GM12878 (cell line): ENCODE measurements at regions not wholly inside any gene's neighbourhood (a gene's known extent, or its start where the extent isn't known, plus 50 kb on each side); places are given as distances from the start of the nearest gene placed in this dataset.

Experiments
- BHLHE40 ChIP-seq, 2 experiments: fragments of 450-650 bp in 1 of 2; IDR thresholded peaks; 2 replicates each; pipeline ENCODE4 v1.6.1; 2011 to 2017; ENCODE audit warnings: low read depth in 2 of 2, borderline replicate concordance in 1 of 2, improper control_type of control experiment in 1 of 2, low read length in 1 of 2, mild to moderate bottlenecking in 1 of 2
- BMI1 ChIP-seq: fragments of 450-650 bp; IDR thresholded peaks from 2 replicates; pipeline ENCODE4 v1.6.1; 2016; ENCODE audit warnings: mild to moderate bottlenecking, moderate library complexity, borderline replicate concordance
- CHD4 ChIP-seq: fragments of 200-600 bp; sonication (generic); IDR thresholded peaks from 2 replicates; pipeline ENCODE4 v1.6.1; 2016; ENCODE audit warnings: mild to moderate bottlenecking
- CREB1 ChIP-seq: IDR thresholded peaks from 2 replicates; pipeline ENCODE4 v1.6.1; 2012; ENCODE audit warnings: low read depth, mild to moderate bottlenecking, inconsistent platforms
- E2F8 ChIP-seq: fragments of 450-650 bp; IDR thresholded peaks from 2 replicates; pipeline ENCODE4 v1.6.1; 2018; ENCODE audit warnings: mild to moderate bottlenecking, low read depth, moderate library complexity; ENCODE audit not compliant: partially characterized antibody
- ESRRA ChIP-seq: IDR thresholded peaks from 2 replicates; pipeline ENCODE4 v1.6.1; 2012; ENCODE audit warnings: mild to moderate bottlenecking, low read length, improper control_type of control experiment
- EZH2 ChIP-seq: IDR thresholded peaks from 2 replicates; pipeline ENCODE4 v1.6.1; 2012; ENCODE audit warnings: low read depth, mild to moderate bottlenecking, control low read depth, inconsistent platforms, low read length, borderline replicate concordance; ENCODE audit not compliant: control insufficient read depth
- GATAD2B ChIP-seq: fragments of 450-650 bp; conservative IDR thresholded peaks from 2 replicates; pipeline ENCODE4 v1.6.1; 2017; ENCODE audit warnings: low read depth, mild to moderate bottlenecking, moderate library complexity
- HSF1 ChIP-seq: fragments of 150-350 bp; IDR thresholded peaks from 2 replicates; pipeline ENCODE4 v1.6.1; 2014; ENCODE audit warnings: mild to moderate bottlenecking, low read depth, low read length
- IKZF1 ChIP-seq: fragments of 450-650 bp; conservative IDR thresholded peaks from 2 replicates; pipeline ENCODE4 v1.6.1; 2017; ENCODE audit warnings: antibody characterized with exemption, mild to moderate bottlenecking
- IRF4 ChIP-seq: IDR thresholded peaks from 2 replicates; pipeline ENCODE4 v1.6.1; 2011; ENCODE audit warnings: low read depth, low read length
- KLF5 ChIP-seq: fragments of 450-650 bp; IDR thresholded peaks from 2 replicates; pipeline ENCODE4 v1.6.1; 2014; ENCODE audit warnings: mild to moderate bottlenecking; ENCODE audit not compliant: partially characterized antibody
- MEF2A ChIP-seq: IDR thresholded peaks from 2 replicates; pipeline ENCODE4 v1.6.1; 2011; ENCODE audit warnings: low read depth, mild to moderate bottlenecking, low read length, moderate library complexity; ENCODE audit not compliant: insufficient read depth
- NR2C2 ChIP-seq: IDR thresholded peaks from 2 replicates; pipeline ENCODE4 v1.6.1; 2011; ENCODE audit warnings: borderline replicate concordance, low read depth; ENCODE audit not compliant: control insufficient read depth, insufficient read length
- NR2F1 ChIP-seq: fragments of 450-650 bp; conservative IDR thresholded peaks from 2 replicates; pipeline ENCODE4 v1.6.1; 2017; ENCODE audit warnings: mild to moderate bottlenecking
- POLR2A ChIP-seq: IDR thresholded peaks from 2 replicates; pipeline ENCODE4 v1.6.1; 2011; ENCODE audit warnings: low read depth, mild to moderate bottlenecking, low read length
- RELA ChIP-seq: fragments of 450-650 bp; IDR thresholded peaks from 2 replicates; pipeline ENCODE4 v1.8.0; 2014; ENCODE audit warnings: borderline replicate concordance; ENCODE audit not compliant: partially characterized antibody
- RFX5 ChIP-seq: IDR thresholded peaks from 2 replicates; pipeline ENCODE4 v1.6.1; 2011; ENCODE audit warnings: low read depth, low read length, improper control_type of control experiment
- SMAD1 ChIP-seq: fragments of 450-650 bp; IDR thresholded peaks from 2 replicates; pipeline ENCODE4 v1.6.1; 2018; ENCODE audit warnings: mild to moderate bottlenecking, low read depth; ENCODE audit not compliant: partially characterized antibody
- SREBF2 ChIP-seq: IDR thresholded peaks from 2 replicates; pipeline ENCODE4 v1.6.1; 2012; ENCODE audit warnings: mild to moderate bottlenecking, low read length
- STAT1 ChIP-seq: fragments of 450-650 bp; conservative IDR thresholded peaks from 2 replicates; pipeline ENCODE4 v1.6.1; 2014; ENCODE audit warnings: antibody characterized with exemption, mild to moderate bottlenecking
- STAT3 ChIP-seq: IDR thresholded peaks from 2 replicates; pipeline ENCODE4 v1.6.1; 2011; ENCODE audit warnings: low read depth, low read length, improper control_type of control experiment
- TCF3 ChIP-seq: IDR thresholded peaks from 2 replicates; pipeline ENCODE4 v1.6.1; 2012; ENCODE audit warnings: low read depth, mild to moderate bottlenecking, low read length, borderline replicate concordance; ENCODE audit not compliant: insufficient read depth
- TCF7 ChIP-seq: IDR thresholded peaks from 2 replicates; pipeline ENCODE4 v1.6.1; 2014; ENCODE audit warnings: antibody characterized with exemption, borderline replicate concordance
- USF2 ChIP-seq: IDR thresholded peaks from 2 replicates; pipeline ENCODE4 v1.6.1; 2011; ENCODE audit warnings: low read depth, low read length, improper control_type of control experiment, borderline replicate concordance
- YBX1 ChIP-seq: fragments of 450-650 bp; IDR thresholded peaks from 2 replicates; pipeline ENCODE4 v1.6.1; 2016; ENCODE audit warnings: antibody characterized with exemption
- ZBED1 ChIP-seq: IDR thresholded peaks from 2 replicates; pipeline ENCODE4 v1.6.1; 2016; ENCODE audit warnings: borderline replicate concordance
- ZNF622 ChIP-seq: fragments of 450-650 bp; IDR thresholded peaks from 2 replicates; pipeline ENCODE4 v1.6.1; 2017; ENCODE audit warnings: mild to moderate bottlenecking, inconsistent platforms
- ZSCAN29 ChIP-seq: fragments of 450-650 bp; IDR thresholded peaks from 2 replicates; pipeline ENCODE4 v1.6.1; 2017; ENCODE audit warnings: mild to moderate bottlenecking, moderate library complexity
- TF ChIP-seq, protein P1 (sequence below): IDR thresholded peaks from 2 replicates; pipeline ENCODE4 v1.6.1; 2012; ENCODE audit warnings: low read depth, low read length, improper control_type of control experiment

GRCh38 chr2:174682007-174682577 is 82.2 kb downstream of the CHRNA1 start (continued):
- TF ChIP-seq CHD4, result no peak
- no peak for TF ChIP-seq TCF3
- no peak for TF ChIP-seq RFX5
- TF ChIP-seq KLF5, result no peak
- TF ChIP-seq ZBED1, result no peak
- TF ChIP-seq ZNF622, result no peak
- TF ChIP-seq NR2C2, result no peak
- TF ChIP-seq IKZF1, result no peak
- peak; percentile 79 for TF ChIP-seq GATAD2B
- no peak for TF ChIP-seq RELA
- no peak for TF ChIP-seq SREBF2
- TF ChIP-seq HSF1, result no peak
- TF ChIP-seq ESRRA, result no peak
- no peak for TF ChIP-seq MEF2A
- TF ChIP-seq, protein P1, sequence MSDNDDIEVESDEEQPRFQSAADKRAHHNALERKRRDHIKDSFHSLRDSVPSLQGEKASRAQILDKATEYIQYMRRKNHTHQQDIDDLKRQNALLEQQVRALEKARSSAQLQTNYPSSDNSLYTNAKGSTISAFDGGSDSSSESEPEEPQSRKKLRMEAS, result no peak
- no peak for TF ChIP-seq E2F8
- no peak for TF ChIP-seq TCF7
- TF ChIP-seq IRF4, result no peak
- TF ChIP-seq ZSCAN29, result peak; percentile 99
- no peak for TF ChIP-seq CREB1
- TF ChIP-seq YBX1, result no peak
- TF ChIP-seq BMI1, result no peak
- TF ChIP-seq EZH2, result no peak
- peak; percentile 34; the same call in 1 of the 2 replicates for TF ChIP-seq NR2F1
- TF ChIP-seq STAT3, result no peak
- no peak for TF ChIP-seq SMAD1
- no peak for TF ChIP-seq POLR2A
- TF ChIP-seq USF2, result no peak
- no peak for TF ChIP-seq BHLHE40 (IDR thresholded peaks at IDR 0.05; ENCODE audit: borderline replicate concordance in 1 of 2, low read depth in 2 of 2, low read length in 1 of 2)
- no peak for TF ChIP-seq STAT1
